ENCODE measurements at regions not wholly inside any gene's neighbourhood (a gene's known extent, or its start where the extent isn't known, plus 50 kb on each side); places are given as distances from the start of the nearest gene placed in this dataset.
"Not testable (repeated sequence)": the region's sequence is repeated elsewhere in the genome, so short reads cannot be mapped to it uniquely, and the experiment has no call there.

DNA sequence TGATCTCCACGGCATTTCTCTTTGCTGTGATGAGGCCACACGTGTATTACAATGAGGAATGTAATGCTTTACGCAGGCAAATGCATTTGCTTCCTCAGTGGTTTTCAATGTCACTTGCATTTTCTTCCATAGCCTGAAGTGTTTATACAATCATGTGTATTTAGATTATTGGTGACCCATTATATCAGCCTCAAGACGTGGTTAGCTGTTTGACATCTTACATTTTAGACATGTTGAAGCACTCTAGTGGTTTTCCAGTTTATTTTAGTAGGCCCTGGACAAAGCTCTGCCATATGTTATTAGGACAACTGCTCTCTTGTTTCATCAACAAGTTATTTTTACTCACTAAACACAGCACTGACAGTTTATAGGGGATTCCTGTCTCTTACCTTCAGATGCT lies 200.4 kb downstream of the UTRN start:
- no peak for DNase-seq
- Histone ChIP-seq H3K27ac (no peak overlapping the region), H3K27me3 (ENCODE audit: insufficient read depth, low read depth, severe bottlenecking) (no peaks in the 10 kb centered on the region), H3K4me3 (ENCODE audit: low read depth, low read length) (no peak overlapping the region), H3K9me3 (ENCODE audit: severe bottlenecking) (no peaks in the 10 kb centered on the region), H3K36me3 (no peaks in the 10 kb centered on the region; the same call in 1 of the 2 replicates)
- TF ChIP-seq CTCF (IDR thresholded peaks at IDR 0.05; ENCODE audit: low read depth, low read length), result no peak

DNA sequence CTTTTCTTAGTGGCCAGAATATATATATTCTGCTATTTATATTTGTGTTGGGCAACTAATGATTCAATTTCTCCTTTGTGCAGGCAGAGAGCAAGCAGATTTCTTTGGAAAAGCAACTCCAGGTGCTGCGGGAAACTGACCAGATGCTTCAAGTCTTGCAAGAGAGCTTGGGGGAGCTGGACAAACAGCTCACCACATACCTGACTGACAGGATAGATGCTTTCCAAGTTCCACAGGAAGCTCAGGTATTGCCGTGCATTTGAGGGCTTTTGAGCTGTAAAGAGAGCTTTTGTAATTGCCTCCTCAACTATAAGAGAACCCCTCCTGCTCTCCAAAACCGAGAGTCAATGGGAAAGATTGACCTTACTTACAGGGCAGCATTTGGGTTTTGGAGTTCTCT lies 203.5 kb downstream of the UTRN start:
- Histone ChIP-seq H3K27ac (no peak overlapping the region), H3K9me3 (ENCODE audit: severe bottlenecking) (no peaks in the 10 kb centered on the region), H3K27me3 (ENCODE audit: insufficient read depth, low read depth, severe bottlenecking) (no peaks in the 10 kb centered on the region), H3K4me3 (ENCODE audit: low read depth, low read length) (no peak overlapping the region), H3K36me3 (peaks cover 2% of the 10 kb centered on the region)
- DNase-seq, result no peak
- TF ChIP-seq CTCF (IDR thresholded peaks at IDR 0.05; ENCODE audit: low read depth, low read length), result no peak

GRCh38 chr6:144493035-144493910 lies 208.1 kb downstream of the UTRN start:
- no peaks in the 10 kb centered on the region for H3K9me3 ChIP-seq (ENCODE audit: severe bottlenecking)
- H3K4me3 ChIP-seq (ENCODE audit: low read depth, low read length), result no peak overlapping the region
- no peaks in the 10 kb centered on the region for H3K27me3 ChIP-seq (ENCODE audit: insufficient read depth, low read depth, severe bottlenecking)
- TF ChIP-seq CTCF (IDR thresholded peaks at IDR 0.05; ENCODE audit: low read depth, low read length), result no peak
- H3K27ac ChIP-seq, result no peak overlapping the region
- no peak for DNase-seq
- H3K36me3 ChIP-seq, result peaks cover 2% of the 10 kb centered on the region; the same call in 1 of the 2 replicates

GRCh38 chr6:144495076-144495475 lies 209.9 kb downstream of the UTRN start:
- not testable (repeated sequence) for H3K27ac ChIP-seq; DNase-seq; H3K9me3 ChIP-seq (ENCODE audit: severe bottlenecking); H3K27me3 ChIP-seq (ENCODE audit: insufficient read depth, low read depth, severe bottlenecking); H3K4me3 ChIP-seq (ENCODE audit: low read depth, low read length); H3K36me3 ChIP-seq

DNA sequence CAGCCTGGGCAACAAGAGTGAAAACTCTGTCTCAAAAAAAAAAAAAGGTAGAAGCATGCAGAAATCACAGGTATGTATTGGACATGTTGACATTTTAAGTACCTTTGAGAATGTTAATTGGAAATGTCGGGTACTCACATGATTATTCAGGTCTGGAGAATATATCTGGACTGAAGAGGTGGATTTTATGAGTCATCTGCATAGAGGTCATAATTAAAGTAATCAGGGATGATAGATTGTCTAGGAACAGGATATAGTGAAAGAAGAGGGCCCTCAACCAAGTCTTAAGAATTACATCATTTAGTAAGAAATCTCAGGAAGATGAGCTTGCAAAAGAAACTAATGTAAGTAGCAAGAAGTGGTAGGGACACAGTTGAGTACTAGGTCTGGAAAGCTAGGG lies 212.5 kb downstream of the UTRN start:
- H3K36me3 ChIP-seq, result no peaks in the 10 kb centered on the region
- H3K4me3 ChIP-seq (ENCODE audit: low read depth, low read length), result no peak overlapping the region
- no peak for TF ChIP-seq CTCF (IDR thresholded peaks at IDR 0.05; ENCODE audit: low read depth, low read length)
- no peaks in the 10 kb centered on the region for H3K9me3 ChIP-seq (ENCODE audit: severe bottlenecking)
- no peaks in the 10 kb centered on the region for H3K27me3 ChIP-seq (ENCODE audit: insufficient read depth, low read depth, severe bottlenecking)
- no peak overlapping the region for H3K27ac ChIP-seq
- DNase-seq, result no peak

DNA sequence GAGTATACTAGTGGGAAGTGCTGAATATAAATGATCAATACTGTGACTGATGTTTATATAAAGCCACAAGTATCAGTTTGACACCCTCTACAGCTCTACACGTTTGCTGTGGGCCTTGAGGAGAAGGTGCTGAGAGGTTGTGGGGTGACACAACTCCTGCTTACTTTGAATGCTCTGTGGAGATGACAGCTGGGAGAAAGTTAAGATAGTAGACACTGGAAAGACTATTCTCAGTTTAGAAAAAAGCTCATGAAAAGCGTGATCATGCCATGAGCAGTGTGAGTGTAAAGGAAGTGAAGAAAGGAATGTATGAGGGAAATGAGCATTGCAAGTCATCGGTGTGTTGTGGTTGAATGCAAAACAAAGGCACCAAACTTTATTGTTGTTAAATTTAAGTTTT lies 215.8 kb downstream of the UTRN start:
- Histone ChIP-seq H3K9me3 (ENCODE audit: severe bottlenecking) (no peaks in the 10 kb centered on the region), H3K36me3 (no peaks in the 10 kb centered on the region), H3K4me3 (ENCODE audit: low read depth, low read length) (no peak overlapping the region), H3K27me3 (ENCODE audit: insufficient read depth, low read depth, severe bottlenecking) (no peaks in the 10 kb centered on the region), H3K27ac (no peak overlapping the region)
- no peak for TF ChIP-seq CTCF (IDR thresholded peaks at IDR 0.05; ENCODE audit: low read depth, low read length)
- no peak for DNase-seq

GRCh38 chr6:144505214-144505613 lies 220.1 kb downstream of the UTRN start:
- not testable (repeated sequence) for DNase-seq; H3K9me3 ChIP-seq (ENCODE audit: severe bottlenecking); H3K27me3 ChIP-seq (ENCODE audit: insufficient read depth, low read depth, severe bottlenecking); H3K36me3 ChIP-seq; H3K27ac ChIP-seq; H3K4me3 ChIP-seq (ENCODE audit: low read depth, low read length)

DNA sequence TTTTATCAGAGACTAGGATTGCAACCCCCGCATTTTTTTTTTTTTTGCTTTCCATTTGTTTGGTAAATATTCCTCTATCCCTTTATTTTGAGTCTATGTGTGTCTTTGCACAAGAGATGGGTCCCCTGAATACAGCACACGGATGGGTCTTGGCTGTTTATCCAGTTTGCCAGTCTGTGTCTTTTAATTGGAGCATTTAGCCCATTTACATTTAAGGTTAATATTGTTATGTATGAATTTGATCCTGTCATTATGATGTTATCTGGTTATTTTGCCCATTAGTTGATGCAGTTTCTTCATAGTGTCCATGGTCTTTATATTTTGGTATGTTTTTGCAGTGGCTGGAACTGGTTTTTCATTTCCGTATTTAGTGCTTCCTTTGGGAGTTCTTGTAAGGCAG lies 220.9 kb downstream of the UTRN start:
- not testable (repeated sequence) for H3K27me3 ChIP-seq (ENCODE audit: insufficient read depth, low read depth, severe bottlenecking); H3K9me3 ChIP-seq (ENCODE audit: severe bottlenecking); H3K36me3 ChIP-seq; DNase-seq; H3K4me3 ChIP-seq (ENCODE audit: low read depth, low read length); H3K27ac ChIP-seq

DNA sequence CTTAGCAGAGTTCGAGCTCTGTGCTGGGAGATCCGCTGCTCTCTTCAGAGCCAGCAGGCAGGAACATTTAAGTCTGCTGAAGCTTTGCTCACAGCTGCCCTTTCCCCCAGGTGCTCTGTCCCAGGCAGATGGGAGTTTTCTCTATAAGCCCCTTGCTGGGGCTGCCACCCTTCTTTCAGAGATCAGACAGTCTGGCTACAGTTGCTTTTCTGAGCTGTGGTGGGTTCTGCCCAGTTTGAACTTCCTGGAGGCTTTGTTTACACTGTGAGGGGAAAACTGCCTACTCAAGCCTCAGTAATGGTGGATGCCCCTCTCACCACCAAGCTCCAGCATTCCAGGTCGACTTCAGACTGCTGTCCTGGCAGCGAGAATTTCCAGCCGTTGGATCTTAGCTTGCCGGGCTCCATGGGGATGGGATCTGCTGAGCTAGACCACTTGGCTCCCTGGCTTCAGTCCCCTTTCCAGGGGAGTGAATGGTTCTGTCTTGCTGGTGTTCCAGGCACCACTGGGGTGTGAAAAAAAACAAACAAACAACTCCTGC lies 222.7 kb downstream of the UTRN start:
- H3K27me3 ChIP-seq (ENCODE audit: insufficient read depth, low read depth, severe bottlenecking); DNase-seq; H3K27ac ChIP-seq; H3K4me3 ChIP-seq (ENCODE audit: low read depth, low read length); H3K36me3 ChIP-seq; H3K9me3 ChIP-seq (ENCODE audit: severe bottlenecking): not testable (repeated sequence)

Data from WERI-Rb-1 (cell line).